Sigmoid colon (tissue), 4 donors: ENCODE measurements at regions not wholly inside any gene's neighbourhood (a gene's known extent, or its start where the extent isn't known, plus 50 kb on each side); places are given as distances from the start of the nearest gene placed in this dataset.

Experiments
- CTCF ChIP-seq, 4 experiments: fragments of 450-650 bp in 3 of 4; fragments of 200-600 bp in 1 of 4; IDR thresholded peaks; one replicate each; pipeline ENCODE4 v1.5.1; 2016 to 2019; ENCODE audit warnings: antibody characterized with exemption in 4 of 4, mild to moderate bottlenecking in 3 of 4, moderate library complexity in 2 of 4
- POLR2A ChIP-seq, 2 donors: fragments of 450-650 bp; IDR thresholded peaks; one replicate each; pipeline ENCODE4 v1.6.1; 2016; ENCODE audit warnings: antibody characterized with exemption in 2 of 2, mild to moderate bottlenecking in 2 of 2, moderate library complexity in 2 of 2
- POLR2AphosphoS5 ChIP-seq, 4 donors: sonication (generic); formaldehyde crosslinking; IDR thresholded peaks; one replicate each; pipeline ENCODE4 v1.6.1; 2017; ENCODE audit warnings: antibody characterized with exemption in 4 of 4

DNA sequence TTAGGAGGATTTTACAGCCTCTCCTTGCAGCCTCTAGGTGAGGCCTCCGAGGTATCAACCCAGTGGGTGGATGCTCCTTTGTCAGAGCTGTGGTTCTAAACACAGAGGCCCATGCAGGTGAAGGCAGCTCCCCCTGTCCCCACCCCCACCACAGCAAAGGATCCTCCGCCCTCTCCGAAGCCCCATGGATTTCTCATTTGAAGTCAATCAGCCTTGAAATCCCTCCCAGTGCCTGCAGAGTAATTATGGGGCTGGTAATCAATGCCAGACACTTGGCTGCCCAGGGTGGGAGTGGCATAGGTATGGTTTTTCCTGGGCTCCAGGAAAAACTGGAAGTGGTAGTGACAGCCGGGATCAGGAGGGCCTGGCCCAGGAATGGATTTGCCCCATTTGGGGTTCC is 119.5 kb upstream of the CSF3R start:
- TF ChIP-seq CTCF (IDR thresholded peaks at IDR 0.05) (no peak), POLR2AphosphoS5 (IDR thresholded peaks at IDR 0.05) (no peak), POLR2A (IDR thresholded peaks at IDR 0.05) (no peak)
